Activated CD4-positive, alpha-beta T cell treated with anti-CD3 and anti-CD28 coated beads, Interleukin-10, Interleukin-2, amounts not matched to agents 100 ng/mL and 50 ng/mL, durations not matched to agents 16 hours and 8 hours (primary cell): ENCODE measurements at regions not wholly inside any gene's neighbourhood (a gene's known extent, or its start where the extent isn't known, plus 50 kb on each side); places are given as distances from the start of the nearest gene placed in this dataset.
"Not testable (repeated sequence)": the region's sequence is repeated elsewhere in the genome, so short reads cannot be mapped to it uniquely, and the experiment has no call there.

Experiments used
- DNase-seq: peaks from one replicate; pipeline ENCODE4 v3.0.0-alpha.2; 2020

- DNase-seq, result no peak
Observed at GRCh38 chr2:8502316-8502715, 179.5 kb upstream of the ID2 start.

- no peak for DNase-seq
Observed at GRCh38 chr2:8505311-8505920, 176.4 kb upstream of the ID2 start.

GRCh38 chr2:8506746-8507145, 175.1 kb upstream of the ID2 start:
- no peak for DNase-seq

GRCh38 chr2:8508766-8509165, 173.1 kb upstream of the ID2 start:
- DNase-seq, result no peak

GRCh38 chr2:8509621-8510020, 172.2 kb upstream of the ID2 start:
- no peak for DNase-seq

GRCh38 chr2:8510055-8510454, 171.8 kb upstream of the ID2 start:
- DNase-seq, result not testable (repeated sequence)

GRCh38 chr2:8510519-8510918, 171.3 kb upstream of the ID2 start:
- DNase-seq, result no peak

GRCh38 chr2:8511868-8512612, 169.8 kb upstream of the ID2 start:
- no peak for DNase-seq

- no peak for DNase-seq
Observed at GRCh38 chr2:8513601-8514273, 168.1 kb upstream of the ID2 start.

GRCh38 chr2:8514274-8514662, 167.6 kb upstream of the ID2 start:
- DNase-seq, result no peak

GRCh38 chr2:8514796-8515758, 166.8 kb upstream of the ID2 start:
- DNase-seq, result peak; percentile 79

GRCh38 chr2:8515864-8516533, 165.9 kb upstream of the ID2 start:
- DNase-seq, result peak; percentile 63

- no peak for DNase-seq
Observed at GRCh38 chr2:8517850-8518498, 163.9 kb upstream of the ID2 start.

GRCh38 chr2:8518979-8519668, 162.7 kb upstream of the ID2 start:
- no peak for DNase-seq

- DNase-seq, result peak; percentile 50
Observed at GRCh38 chr2:8520791-8521344, 161.0 kb upstream of the ID2 start.

- no peak for DNase-seq
Observed at GRCh38 chr2:8522687-8523086, 159.2 kb upstream of the ID2 start.

GRCh38 chr2:8524388-8524787, 157.5 kb upstream of the ID2 start:
- DNase-seq, result no peak

- no peak for DNase-seq
Observed at GRCh38 chr2:8524823-8525222, 157.0 kb upstream of the ID2 start.

- no peak for DNase-seq
Observed at GRCh38 chr2:8525236-8525581, 156.6 kb upstream of the ID2 start.

GRCh38 chr2:8525582-8526402, 156.1 kb upstream of the ID2 start:
- DNase-seq, result no peak
